ENCODE measurements at regions not wholly inside any gene's neighbourhood (a gene's known extent, or its start where the extent isn't known, plus 50 kb on each side); places are given as distances from the start of the nearest gene placed in this dataset.

DNA sequence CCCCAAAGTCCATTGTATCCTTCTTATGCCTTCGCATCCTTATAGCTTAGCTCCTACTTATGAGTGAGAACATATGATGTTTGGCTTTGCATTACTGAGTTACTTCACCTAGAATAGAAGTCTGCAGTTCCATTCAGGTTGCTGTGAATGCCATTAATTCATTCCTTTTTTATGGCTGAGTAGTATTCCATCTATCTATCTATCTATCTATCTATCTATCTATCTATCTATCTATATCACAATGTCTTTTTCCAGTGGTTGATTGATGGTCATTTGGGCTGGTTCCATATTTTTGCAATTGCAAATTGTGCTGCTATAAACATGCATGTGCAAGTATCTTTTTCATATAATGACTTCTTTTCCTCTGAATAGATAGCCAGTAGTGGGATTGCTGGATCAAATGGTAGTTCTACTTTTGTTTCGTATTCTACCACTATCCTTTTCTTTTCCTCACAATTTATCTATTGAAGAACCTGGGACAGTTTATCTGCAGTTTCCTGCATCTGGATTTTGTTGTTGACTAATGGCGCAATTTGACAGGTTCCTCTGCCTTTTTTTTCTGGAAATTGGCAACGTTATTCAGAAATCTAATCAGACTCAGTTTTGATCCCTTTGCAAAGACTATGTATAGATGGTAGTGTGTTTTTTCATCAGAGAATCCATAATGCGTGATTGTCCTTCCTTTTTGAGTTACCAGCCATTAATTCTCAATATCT is 287.2 kb downstream of the ARL4A start:
- Histone ChIP-seq H3K36me3 (ENCODE audit: insufficient read depth, low read length) (no peaks in the 10 kb centered on the region), H2AFZ (ENCODE audit: low read length) (no peak overlapping the region), H3K27me3 (ENCODE audit: low read length) (no peaks in the 10 kb centered on the region), H3K4me1 (ENCODE audit: low read length) (no peaks in the 10 kb centered on the region), H4K20me1 (ENCODE audit: insufficient read depth, low read depth, low read length) (no peaks in the 10 kb centered on the region), H3K4me3 (ENCODE audit: low read length) (no peak overlapping the region), H3K9me3 (ENCODE audit: low read length) (no peaks in the 10 kb centered on the region), H3K27ac (ENCODE audit: low read length) (no peak overlapping the region), H3K9ac (ENCODE audit: low read length) (no peak overlapping the region), H3K9me2 (replicated peaks; ENCODE audit: insufficient read depth, low read length) (no peaks in the 10 kb centered on the region), H3K79me2 (ENCODE audit: low read length) (no peaks in the 10 kb centered on the region), H3K4me2 (ENCODE audit: low read depth, low read length, poor library complexity, severe bottlenecking) (no peak overlapping the region)
- no peak for DNase-seq

DNA sequence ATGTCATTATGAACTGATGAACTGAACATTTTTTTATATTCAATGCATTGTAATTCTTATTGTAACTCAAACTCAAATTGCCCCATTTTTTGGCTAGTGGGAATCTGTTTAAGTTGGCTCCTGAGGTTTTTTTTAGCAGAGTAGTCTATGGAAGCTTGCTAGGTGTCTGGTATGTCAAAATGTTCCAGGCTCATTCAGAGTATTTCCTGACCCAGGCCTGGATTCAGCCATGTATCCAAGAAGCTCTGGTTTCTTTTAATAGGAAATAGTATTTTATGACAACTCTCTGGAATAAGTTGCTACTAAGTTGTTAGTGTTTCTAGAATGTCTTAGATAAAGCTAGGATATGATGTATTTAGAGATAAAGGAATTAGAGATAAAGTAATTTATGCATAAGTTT is 288.0 kb downstream of the ARL4A start:
- Histone ChIP-seq H3K4me3 (ENCODE audit: low read length) (no peak overlapping the region), H3K27ac (ENCODE audit: low read length) (no peak overlapping the region), H3K27me3 (ENCODE audit: low read length) (no peaks in the 10 kb centered on the region), H3K36me3 (ENCODE audit: insufficient read depth, low read length) (no peaks in the 10 kb centered on the region), H4K20me1 (ENCODE audit: insufficient read depth, low read depth, low read length) (no peaks in the 10 kb centered on the region), H3K9ac (ENCODE audit: low read length) (no peak overlapping the region), H3K4me1 (ENCODE audit: low read length) (no peaks in the 10 kb centered on the region), H3K4me2 (ENCODE audit: low read depth, low read length, poor library complexity, severe bottlenecking) (no peak overlapping the region), H3K9me3 (ENCODE audit: low read length) (no peaks in the 10 kb centered on the region), H3K79me2 (ENCODE audit: low read length) (no peaks in the 10 kb centered on the region), H3K9me2 (replicated peaks; ENCODE audit: insufficient read depth, low read length) (no peaks in the 10 kb centered on the region), H2AFZ (ENCODE audit: low read length) (no peak overlapping the region)
- DNase-seq: no peak

DNA sequence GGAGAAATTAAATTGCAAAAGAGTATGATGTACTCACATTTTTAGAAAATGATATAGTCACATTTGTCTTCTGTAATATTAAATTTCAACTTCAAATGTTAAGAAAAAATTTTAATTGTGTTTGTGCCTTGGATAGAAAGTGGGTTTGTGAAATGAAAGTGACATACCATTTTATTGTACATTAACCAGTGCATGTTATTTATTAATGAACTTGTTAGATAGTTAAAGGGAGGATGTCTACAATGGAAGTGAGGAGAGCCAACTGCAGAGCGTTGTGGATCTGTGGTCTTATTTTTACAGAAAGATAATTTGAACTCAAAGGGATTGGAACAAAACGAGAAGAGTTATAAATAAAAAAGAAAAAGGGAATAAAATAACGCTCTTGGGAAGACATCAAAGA is 291.7 kb downstream of the ARL4A start:
- Histone ChIP-seq H3K9me3 (ENCODE audit: low read length) (no peaks in the 10 kb centered on the region), H3K9ac (ENCODE audit: low read length) (no peak overlapping the region), H3K36me3 (ENCODE audit: insufficient read depth, low read length) (no peaks in the 10 kb centered on the region), H3K4me1 (ENCODE audit: low read length) (no peaks in the 10 kb centered on the region), H2AFZ (ENCODE audit: low read length) (no peak overlapping the region), H3K27ac (ENCODE audit: low read length) (no peak overlapping the region), H3K4me2 (ENCODE audit: low read depth, low read length, poor library complexity, severe bottlenecking) (no peak overlapping the region), H3K4me3 (ENCODE audit: low read length) (no peak overlapping the region), H3K27me3 (ENCODE audit: low read length) (no peaks in the 10 kb centered on the region), H3K9me2 (replicated peaks; ENCODE audit: insufficient read depth, low read length) (no peaks in the 10 kb centered on the region), H3K79me2 (ENCODE audit: low read length) (no peaks in the 10 kb centered on the region), H4K20me1 (ENCODE audit: insufficient read depth, low read depth, low read length) (no peaks in the 10 kb centered on the region)
- no peak for DNase-seq

DNA sequence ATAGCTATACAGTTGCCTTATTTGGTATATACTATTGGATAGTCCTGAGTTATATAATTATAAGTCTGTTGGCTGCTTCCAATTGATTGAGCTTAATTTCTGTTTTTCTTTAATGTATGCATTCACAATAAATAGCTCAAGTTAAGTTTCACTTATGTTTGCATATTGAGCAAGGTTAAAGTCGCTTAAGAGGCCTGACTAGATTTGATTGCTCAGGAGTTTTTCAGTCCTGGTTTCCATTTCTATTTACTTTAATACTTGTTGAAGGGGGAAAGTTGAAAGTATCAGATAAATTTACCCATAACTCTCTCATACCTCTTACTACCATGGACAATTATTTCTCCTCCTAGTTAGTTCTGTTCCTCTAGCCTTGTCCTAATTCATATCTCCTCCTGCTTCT is 294.7 kb downstream of the ARL4A start:
- no peak overlapping the region for H3K4me2 ChIP-seq (ENCODE audit: low read depth, low read length, poor library complexity, severe bottlenecking)
- H3K9ac ChIP-seq (ENCODE audit: low read length): no peak overlapping the region
- H2AFZ ChIP-seq (ENCODE audit: low read length): no peak overlapping the region
- DNase-seq: no peak
- no peaks in the 10 kb centered on the region for H3K4me1 ChIP-seq (ENCODE audit: low read length)
- H3K27ac ChIP-seq (ENCODE audit: low read length): no peak overlapping the region
- no peaks in the 10 kb centered on the region for H3K9me2 ChIP-seq (replicated peaks; ENCODE audit: insufficient read depth, low read length)
- no peaks in the 10 kb centered on the region for H4K20me1 ChIP-seq (ENCODE audit: insufficient read depth, low read depth, low read length)
- no peaks in the 10 kb centered on the region for H3K36me3 ChIP-seq (ENCODE audit: insufficient read depth, low read length)
- H3K4me3 ChIP-seq (ENCODE audit: low read length): no peak overlapping the region
- H3K9me3 ChIP-seq (ENCODE audit: low read length): no peaks in the 10 kb centered on the region
- H3K79me2 ChIP-seq (ENCODE audit: low read length): no peaks in the 10 kb centered on the region
- no peaks in the 10 kb centered on the region for H3K27me3 ChIP-seq (ENCODE audit: low read length)

DNA sequence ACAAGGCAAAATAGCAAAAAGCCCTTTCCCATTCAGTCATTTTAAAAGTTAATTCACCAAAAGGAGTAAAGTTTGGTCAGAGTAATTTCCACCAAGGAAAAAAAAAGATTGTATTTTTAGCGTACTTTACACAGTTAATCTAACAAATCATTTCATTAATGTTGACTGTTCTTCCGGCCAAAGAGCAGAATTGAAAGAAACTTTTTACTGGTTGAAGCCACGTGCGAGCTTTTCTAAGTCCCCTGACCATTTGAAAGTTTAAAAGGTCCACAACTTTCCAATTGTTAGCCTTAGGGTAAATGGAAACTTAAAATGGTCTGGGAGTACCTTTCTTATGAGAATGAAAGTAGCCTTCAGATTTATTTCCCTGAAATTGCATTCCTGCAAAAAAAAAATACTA is 296.7 kb downstream of the ARL4A start:
- no peaks in the 10 kb centered on the region for H3K27me3 ChIP-seq (ENCODE audit: low read length)
- H2AFZ ChIP-seq (ENCODE audit: low read length): no peak overlapping the region
- no peak overlapping the region for H3K4me2 ChIP-seq (ENCODE audit: low read depth, low read length, poor library complexity, severe bottlenecking)
- no peak for DNase-seq
- no peak overlapping the region for H3K27ac ChIP-seq (ENCODE audit: low read length)
- no peak overlapping the region for H3K9ac ChIP-seq (ENCODE audit: low read length)
- H3K9me2 ChIP-seq (replicated peaks; ENCODE audit: insufficient read depth, low read length): no peaks in the 10 kb centered on the region
- no peaks in the 10 kb centered on the region for H3K79me2 ChIP-seq (ENCODE audit: low read length)
- H3K9me3 ChIP-seq (ENCODE audit: low read length): no peaks in the 10 kb centered on the region
- H3K36me3 ChIP-seq (ENCODE audit: insufficient read depth, low read length): no peaks in the 10 kb centered on the region
- H4K20me1 ChIP-seq (ENCODE audit: insufficient read depth, low read depth, low read length): no peaks in the 10 kb centered on the region
- H3K4me3 ChIP-seq (ENCODE audit: low read length): no peak overlapping the region
- H3K4me1 ChIP-seq (ENCODE audit: low read length): no peaks in the 10 kb centered on the region

DNA sequence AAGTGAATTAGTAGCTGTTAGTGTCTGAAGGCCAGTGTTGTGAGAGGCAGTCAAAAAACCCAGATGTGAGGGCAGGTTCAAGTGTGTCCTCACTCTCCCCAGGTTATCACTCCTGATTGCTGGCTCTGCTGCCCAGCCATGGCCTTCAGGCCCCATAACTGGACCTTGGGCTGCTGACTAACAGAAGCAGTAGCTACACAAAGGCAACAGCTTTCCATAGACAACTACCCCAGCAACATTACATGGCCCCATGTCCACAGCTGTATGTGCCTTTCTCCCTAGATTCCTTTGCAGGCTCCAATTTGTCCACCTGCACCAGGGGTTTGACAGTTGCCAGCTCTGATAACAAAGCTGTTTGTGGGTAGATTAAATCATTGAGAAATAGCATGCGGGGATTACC is 297.8 kb downstream of the ARL4A start:
- Histone ChIP-seq H3K36me3 (ENCODE audit: insufficient read depth, low read length) (no peaks in the 10 kb centered on the region), H3K4me2 (ENCODE audit: low read depth, low read length, poor library complexity, severe bottlenecking) (no peak overlapping the region), H3K4me1 (ENCODE audit: low read length) (no peaks in the 10 kb centered on the region), H3K27me3 (ENCODE audit: low read length) (no peaks in the 10 kb centered on the region), H3K9me3 (ENCODE audit: low read length) (no peaks in the 10 kb centered on the region), H3K9me2 (replicated peaks; ENCODE audit: insufficient read depth, low read length) (no peaks in the 10 kb centered on the region), H3K9ac (ENCODE audit: low read length) (no peak overlapping the region), H3K79me2 (ENCODE audit: low read length) (no peaks in the 10 kb centered on the region), H2AFZ (ENCODE audit: low read length) (no peak overlapping the region), H3K4me3 (ENCODE audit: low read length) (no peak overlapping the region), H4K20me1 (ENCODE audit: insufficient read depth, low read depth, low read length) (no peaks in the 10 kb centered on the region), H3K27ac (ENCODE audit: low read length) (no peak overlapping the region)
- no peak for DNase-seq

DNA sequence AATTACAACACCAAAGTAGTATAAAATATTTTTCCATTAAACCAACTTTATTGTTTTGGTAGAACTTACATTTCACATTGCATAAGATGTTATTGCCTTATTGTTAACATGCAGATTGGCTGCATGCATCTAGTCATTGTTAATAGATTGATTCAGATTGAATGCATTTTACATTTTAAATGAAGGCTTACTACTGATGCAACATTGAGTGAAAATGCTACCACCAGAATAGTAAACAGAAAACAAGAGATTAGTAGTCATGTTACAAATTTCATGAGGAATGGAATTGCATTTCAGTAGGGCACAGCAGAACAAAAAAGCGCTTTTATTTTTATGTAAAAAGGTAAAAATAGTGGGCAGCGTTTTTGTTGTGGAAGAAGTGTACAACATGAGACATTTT is 298.3 kb downstream of the ARL4A start:
- H3K9ac ChIP-seq (ENCODE audit: low read length): no peak overlapping the region
- H3K9me3 ChIP-seq (ENCODE audit: low read length): no peaks in the 10 kb centered on the region
- no peak for DNase-seq
- no peaks in the 10 kb centered on the region for H3K9me2 ChIP-seq (replicated peaks; ENCODE audit: insufficient read depth, low read length)
- H3K4me3 ChIP-seq (ENCODE audit: low read length): no peak overlapping the region
- no peaks in the 10 kb centered on the region for H3K4me1 ChIP-seq (ENCODE audit: low read length)
- H3K4me2 ChIP-seq (ENCODE audit: low read depth, low read length, poor library complexity, severe bottlenecking): no peak overlapping the region
- H3K27ac ChIP-seq (ENCODE audit: low read length): no peak overlapping the region
- no peaks in the 10 kb centered on the region for H3K36me3 ChIP-seq (ENCODE audit: insufficient read depth, low read length)
- H3K79me2 ChIP-seq (ENCODE audit: low read length): no peaks in the 10 kb centered on the region
- H2AFZ ChIP-seq (ENCODE audit: low read length): no peak overlapping the region
- no peaks in the 10 kb centered on the region for H3K27me3 ChIP-seq (ENCODE audit: low read length)
- H4K20me1 ChIP-seq (ENCODE audit: insufficient read depth, low read depth, low read length): no peaks in the 10 kb centered on the region

DNA sequence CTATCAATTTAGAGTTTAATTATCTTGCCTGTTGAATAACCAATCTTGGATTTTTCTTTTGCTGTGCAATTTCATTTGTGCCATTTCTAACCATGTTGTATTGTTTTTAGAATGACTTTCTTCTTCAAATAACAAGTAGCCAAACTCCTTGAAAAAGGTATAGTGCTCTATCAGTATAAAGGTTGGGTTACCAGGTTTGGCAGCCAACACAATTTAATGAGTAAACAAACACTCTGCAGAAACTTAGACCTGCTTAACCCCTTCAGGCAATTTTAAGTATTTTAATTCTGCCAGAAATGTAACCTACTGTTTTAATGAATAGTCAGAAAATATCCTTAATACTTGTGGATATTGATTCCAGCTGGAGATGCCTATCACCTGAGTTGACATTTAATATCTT is 299.8 kb downstream of the ARL4A start:
- Histone ChIP-seq H3K27ac (ENCODE audit: low read length) (no peak overlapping the region), H3K9ac (ENCODE audit: low read length) (no peak overlapping the region), H3K36me3 (ENCODE audit: insufficient read depth, low read length) (no peaks in the 10 kb centered on the region), H3K27me3 (ENCODE audit: low read length) (no peaks in the 10 kb centered on the region), H3K9me2 (replicated peaks; ENCODE audit: insufficient read depth, low read length) (no peaks in the 10 kb centered on the region), H3K4me3 (ENCODE audit: low read length) (no peak overlapping the region), H3K4me1 (ENCODE audit: low read length) (no peaks in the 10 kb centered on the region), H2AFZ (ENCODE audit: low read length) (no peak overlapping the region), H3K9me3 (ENCODE audit: low read length) (no peaks in the 10 kb centered on the region), H3K4me2 (ENCODE audit: low read depth, low read length, poor library complexity, severe bottlenecking) (no peak overlapping the region), H4K20me1 (ENCODE audit: insufficient read depth, low read depth, low read length) (no peaks in the 10 kb centered on the region), H3K79me2 (ENCODE audit: low read length) (no peaks in the 10 kb centered on the region)
- no peak for DNase-seq

DNA sequence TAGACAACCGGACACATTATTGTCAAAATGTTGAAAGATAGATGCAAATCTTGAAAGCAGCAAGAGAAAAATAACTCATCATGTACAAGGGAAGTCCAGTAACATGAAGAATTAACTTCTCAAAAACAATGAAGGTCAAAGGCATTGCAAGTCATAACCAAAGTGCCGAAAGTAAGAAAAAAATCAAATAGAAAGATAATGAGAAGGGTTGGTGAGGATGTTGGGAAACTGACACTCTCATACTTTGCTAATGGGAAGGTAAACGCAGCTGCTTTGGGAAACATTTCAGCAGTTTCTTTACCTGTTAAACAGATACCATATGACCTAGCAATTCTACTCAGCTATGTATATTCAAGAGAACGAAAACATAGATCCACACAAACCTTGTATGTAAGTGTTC is 303.0 kb downstream of the ARL4A start:
- no peaks in the 10 kb centered on the region for H3K79me2 ChIP-seq (ENCODE audit: low read length)
- H3K4me2 ChIP-seq (ENCODE audit: low read depth, low read length, poor library complexity, severe bottlenecking): no peak overlapping the region
- H3K9me3 ChIP-seq (ENCODE audit: low read length): no peaks in the 10 kb centered on the region
- no peaks in the 10 kb centered on the region for H3K27me3 ChIP-seq (ENCODE audit: low read length)
- no peaks in the 10 kb centered on the region for H3K4me1 ChIP-seq (ENCODE audit: low read length)
- no peak for DNase-seq
- H3K4me3 ChIP-seq (ENCODE audit: low read length): no peak overlapping the region
- no peak overlapping the region for H3K9ac ChIP-seq (ENCODE audit: low read length)
- H3K36me3 ChIP-seq (ENCODE audit: insufficient read depth, low read length): no peaks in the 10 kb centered on the region
- H4K20me1 ChIP-seq (ENCODE audit: insufficient read depth, low read depth, low read length): no peaks in the 10 kb centered on the region
- no peak overlapping the region for H2AFZ ChIP-seq (ENCODE audit: low read length)
- H3K27ac ChIP-seq (ENCODE audit: low read length): no peak overlapping the region
- no peaks in the 10 kb centered on the region for H3K9me2 ChIP-seq (replicated peaks; ENCODE audit: insufficient read depth, low read length)
